GM18873 (cell line): ENCODE measurements at regions not wholly inside any gene's neighbourhood (a gene's known extent, or its start where the extent isn't known, plus 50 kb on each side); places are given as distances from the start of the nearest gene placed in this dataset.
"Not testable (repeated sequence)": the region's sequence is repeated elsewhere in the genome, so short reads cannot be mapped to it uniquely, and the experiment has no call there.

Experiments used
- ATAC-seq: cut with Tn5 transposase; IDR thresholded peaks from one replicate; pipeline ENCODE4 v1.9.1; 2021; ENCODE audit warnings: mild to moderate bottlenecking, moderate library complexity, moderate number of reproducible peaks; ENCODE audit not compliant: unreplicated experiment, low FRiP score

DNA sequence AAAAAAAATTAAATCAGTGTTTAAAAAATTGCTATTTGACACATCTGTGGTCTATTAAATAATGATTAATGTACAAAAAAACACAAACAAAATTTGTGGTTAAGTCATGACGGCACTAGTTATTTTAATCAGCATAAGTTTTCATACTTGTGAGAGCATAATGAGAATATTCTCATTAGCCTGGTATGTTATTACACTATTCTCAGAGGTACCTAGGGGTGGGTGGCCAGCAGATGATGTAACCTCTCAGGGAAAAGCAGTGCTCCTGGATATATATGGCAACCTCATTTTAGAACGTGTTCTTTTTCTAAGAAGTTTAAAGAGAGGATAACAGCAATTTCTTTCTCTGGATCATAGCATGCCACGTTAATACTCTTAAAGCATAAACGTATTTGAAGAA, 109.2 kb downstream of the GJA1 start:
- ATAC-seq, result no peak

DNA sequence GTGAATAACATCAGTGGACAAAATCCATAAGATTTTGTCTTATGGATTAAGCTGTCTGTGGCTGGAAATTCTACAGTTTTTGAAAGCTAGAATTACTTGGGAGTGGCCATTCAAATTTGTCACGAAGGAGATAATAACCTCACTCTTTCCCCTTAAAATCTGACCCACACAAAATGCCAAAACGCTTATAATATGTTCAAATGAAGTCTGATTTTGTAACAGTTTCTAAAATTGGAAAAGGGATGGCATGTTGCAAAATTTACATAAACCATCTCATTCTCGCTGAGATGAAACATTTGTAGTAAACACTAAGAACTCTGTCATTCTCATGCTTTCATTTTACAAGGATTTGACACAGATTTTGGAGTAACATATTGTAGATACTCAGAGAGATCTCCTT, 112.7 kb downstream of the GJA1 start:
- no peak for ATAC-seq

DNA sequence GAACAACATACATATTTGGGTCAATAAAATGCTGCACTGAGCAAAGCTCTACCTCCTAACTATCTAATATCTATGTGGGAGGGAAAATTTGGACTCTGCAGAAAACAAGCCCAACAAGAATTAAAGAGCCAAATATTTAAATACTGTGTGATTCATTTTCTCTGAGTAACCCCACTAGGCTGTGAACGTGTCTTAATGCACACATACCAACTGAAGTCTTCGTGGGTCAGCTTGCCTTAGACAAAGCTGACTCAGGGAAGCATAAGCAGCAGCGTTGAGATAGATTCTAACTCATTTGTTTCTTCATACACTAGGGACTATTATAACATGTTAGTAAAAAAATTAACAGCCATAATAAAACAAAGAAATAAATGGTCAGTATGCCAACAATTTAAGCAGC, 114.3 kb downstream of the GJA1 start:
- no peak for ATAC-seq

DNA sequence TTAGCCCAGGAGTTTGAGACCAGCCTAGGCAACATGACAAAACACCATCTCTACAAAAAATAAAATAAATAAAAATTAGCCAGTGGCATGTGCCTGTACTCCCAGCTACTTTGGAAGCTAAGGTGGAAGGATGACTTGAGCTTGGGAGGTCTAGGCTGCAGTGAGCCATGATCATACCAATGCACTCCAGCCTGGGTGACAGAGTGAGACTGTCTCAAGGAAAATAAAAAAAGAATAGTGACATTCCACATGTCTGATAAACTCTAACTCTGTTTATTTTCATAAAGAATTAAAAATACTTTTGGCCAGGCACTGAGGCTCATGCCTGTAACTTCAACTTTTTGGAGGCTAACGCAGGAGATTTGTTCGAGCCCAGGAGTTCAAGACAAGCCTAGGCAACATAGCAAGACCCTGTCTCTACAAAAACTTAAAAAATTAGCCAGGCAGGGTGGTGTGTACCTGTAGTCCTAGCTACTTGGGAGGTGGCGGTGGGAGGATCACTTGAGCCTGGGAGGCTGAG, 115.1 kb downstream of the GJA1 start:
- ATAC-seq, result no peak

DNA sequence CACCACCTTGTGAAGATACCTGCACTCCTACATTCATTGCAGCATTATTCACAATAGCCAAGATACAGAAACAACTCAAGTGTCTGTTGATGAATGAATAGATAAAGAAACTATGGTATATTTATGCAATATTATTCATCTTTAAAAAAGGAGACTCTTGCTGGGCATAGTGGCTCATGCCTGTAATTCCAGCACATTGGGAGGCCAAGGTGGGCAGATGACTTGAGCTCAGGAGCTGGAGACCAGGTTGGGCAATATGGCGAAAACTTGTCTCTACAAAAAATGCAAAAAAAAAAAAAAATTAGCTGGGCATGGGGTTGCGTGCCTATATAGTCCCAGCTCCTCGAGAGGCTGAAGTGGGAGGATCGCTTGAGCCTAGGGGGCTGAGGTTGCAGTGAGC, 119.8 kb downstream of the GJA1 start:
- ATAC-seq, result no peak

DNA sequence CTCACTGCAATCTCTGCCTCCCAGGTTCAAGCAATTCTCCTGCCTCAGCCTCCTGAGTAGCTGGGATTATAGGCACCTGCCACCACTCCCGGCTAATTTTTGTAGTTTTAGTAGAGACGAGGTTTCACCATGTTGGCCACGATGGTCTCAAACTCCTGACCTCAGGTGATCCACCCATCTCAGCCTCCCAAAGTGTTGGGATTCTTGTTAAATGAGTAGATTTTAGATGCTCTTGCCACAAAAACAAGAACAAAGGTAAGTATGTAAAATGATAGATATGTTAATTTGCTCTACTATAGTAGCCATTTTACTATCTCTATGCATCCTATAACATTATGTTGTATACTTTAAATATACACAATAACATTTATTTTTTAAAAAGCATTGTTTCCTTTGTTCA, 120.7 kb downstream of the GJA1 start:
- ATAC-seq, result not testable (repeated sequence)

DNA sequence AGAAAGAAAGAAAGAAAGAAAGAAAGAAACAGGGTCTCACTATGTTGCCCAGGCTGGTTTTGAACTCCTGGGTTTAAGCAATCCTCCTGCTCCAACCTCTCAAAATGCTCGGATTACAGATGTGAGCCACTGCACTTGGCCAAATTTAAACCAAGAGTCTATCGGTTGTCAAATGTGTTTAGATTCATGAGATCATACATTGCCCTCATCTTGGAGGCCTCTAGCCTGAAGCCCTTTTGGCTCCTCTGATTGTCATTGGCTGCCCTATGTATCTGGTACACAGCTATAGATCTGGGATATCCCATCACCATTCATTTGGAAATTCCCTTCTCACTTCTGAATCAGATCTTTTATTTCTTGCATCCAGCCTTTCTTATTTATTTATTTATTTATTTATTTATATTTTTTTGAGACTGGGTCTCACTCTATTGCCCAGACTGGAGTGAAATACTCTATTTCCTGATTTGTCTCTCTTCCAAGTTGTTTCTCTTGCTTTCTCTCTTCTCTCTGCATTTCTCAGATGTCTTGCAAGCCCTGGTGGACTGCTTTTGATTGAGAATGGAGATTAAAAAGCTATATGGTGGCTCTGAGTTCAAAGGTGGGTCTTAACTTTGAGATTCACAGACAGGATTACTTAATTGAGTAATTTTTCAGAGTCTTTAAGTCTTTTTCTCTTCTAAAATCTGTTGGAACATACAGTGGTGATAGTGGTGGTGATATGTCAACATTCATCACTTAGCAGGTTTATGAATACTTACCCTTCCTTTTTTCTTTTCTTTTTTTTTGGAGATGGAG, 121.9 kb downstream of the GJA1 start:
- no peak for ATAC-seq

DNA sequence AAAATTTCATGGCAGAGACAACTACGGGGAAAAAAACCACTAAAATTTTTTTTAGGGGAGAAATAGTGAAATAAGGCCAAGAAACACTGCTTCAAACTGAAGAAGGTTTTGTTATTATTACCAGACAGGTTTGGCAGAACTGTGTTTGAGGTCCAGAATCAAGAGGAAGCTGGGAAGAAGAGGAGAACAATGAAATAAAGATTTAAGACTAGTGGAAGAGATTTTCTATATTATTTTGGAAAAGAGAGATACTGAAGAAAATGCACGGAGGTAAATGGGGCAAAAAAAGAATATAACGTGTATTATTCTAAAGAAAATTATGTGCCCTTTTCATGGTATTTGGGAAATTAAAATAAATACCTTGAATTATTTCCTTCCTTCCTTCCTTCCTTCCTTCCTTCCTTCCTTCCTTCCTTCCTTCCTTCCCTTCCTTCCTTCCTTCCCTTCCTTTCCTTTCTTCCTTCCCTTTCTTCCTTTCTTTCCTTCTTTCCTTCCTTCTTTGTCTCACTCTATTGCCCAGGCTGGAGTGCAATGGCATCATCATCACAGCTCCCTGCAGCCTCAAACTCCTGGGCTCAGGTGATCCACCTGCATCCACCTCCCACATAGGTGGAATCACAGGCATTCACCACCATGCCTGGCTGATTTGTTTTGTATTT, 124.3 kb downstream of the GJA1 start:
- no peak for ATAC-seq

DNA sequence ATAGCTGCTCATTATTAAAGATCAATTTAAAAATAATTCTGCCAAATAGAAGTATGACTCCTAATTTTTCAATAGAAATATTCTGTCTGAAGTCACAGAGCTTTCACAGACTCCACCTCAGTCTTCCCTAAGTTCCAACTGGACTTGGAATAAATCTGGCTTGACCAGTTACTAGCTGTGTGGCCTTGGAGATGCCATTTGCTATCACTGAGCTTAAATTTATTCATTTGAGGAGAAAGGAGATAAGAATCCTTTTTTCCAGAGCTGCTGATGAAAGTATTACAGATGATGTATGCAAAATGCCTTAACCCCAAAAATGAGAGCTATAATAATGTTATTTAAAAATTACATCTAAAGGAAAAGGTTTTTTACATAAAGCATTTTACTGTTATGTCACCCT, 125.0 kb downstream of the GJA1 start:
- ATAC-seq, result no peak

DNA sequence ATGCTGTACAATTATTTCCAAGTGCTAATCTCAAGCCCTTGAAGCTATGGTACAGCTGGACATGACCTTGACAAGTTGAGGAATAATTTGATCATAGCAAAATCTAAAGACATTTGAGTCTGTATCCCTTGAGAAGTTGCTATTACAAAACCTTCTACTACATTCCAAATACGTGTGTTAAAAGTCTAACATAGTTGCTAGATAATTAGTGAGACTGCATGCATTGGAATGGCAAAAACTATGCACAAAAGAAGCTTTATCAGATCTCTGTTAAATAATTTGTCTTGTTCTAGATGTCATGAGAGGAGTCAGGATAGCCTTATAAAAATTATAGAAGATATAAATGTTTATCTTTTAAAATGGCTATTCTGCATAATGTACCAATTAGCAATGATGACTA, 127.8 kb downstream of the GJA1 start:
- ATAC-seq, result no peak

DNA sequence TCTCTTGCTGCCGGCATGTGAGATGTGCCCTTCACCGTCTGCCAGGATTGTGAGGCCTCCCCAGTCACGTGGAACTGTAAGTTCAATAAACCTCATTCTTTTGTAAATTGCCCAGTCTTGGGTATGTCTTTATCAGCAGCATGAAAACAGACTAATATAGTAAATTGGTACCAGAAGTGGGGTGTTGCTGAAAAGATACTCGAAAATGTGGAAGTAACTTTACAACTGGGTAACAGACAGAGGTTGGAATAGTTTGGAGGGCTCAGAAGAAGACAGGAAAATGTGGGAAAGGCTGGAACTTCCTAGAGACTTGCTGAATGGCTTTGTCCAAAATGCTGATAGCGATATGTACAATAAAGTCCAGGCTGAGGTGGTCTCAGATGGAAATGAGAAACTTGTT, 129.1 kb downstream of the GJA1 start:
- not testable (repeated sequence) for ATAC-seq

DNA sequence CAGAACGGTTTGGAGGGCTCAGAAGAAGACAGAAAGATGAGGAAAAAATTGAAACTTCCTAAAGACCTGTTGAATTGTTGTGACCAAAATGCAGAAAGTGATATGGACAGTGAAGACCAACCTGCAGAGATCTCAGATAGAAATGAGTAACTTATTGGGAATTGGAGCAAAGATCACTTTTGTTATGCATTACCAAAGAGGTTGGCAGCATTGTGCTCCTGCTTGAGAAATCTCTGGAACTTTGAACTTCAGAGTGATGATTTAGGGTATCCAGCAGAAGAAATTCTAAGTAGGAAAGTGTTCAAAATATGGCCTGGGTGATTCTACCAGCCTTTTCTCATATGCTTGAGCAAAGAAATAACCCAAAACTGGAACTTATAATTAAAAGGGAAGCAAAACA, 136.0 kb downstream of the GJA1 start:
- no peak for ATAC-seq

DNA sequence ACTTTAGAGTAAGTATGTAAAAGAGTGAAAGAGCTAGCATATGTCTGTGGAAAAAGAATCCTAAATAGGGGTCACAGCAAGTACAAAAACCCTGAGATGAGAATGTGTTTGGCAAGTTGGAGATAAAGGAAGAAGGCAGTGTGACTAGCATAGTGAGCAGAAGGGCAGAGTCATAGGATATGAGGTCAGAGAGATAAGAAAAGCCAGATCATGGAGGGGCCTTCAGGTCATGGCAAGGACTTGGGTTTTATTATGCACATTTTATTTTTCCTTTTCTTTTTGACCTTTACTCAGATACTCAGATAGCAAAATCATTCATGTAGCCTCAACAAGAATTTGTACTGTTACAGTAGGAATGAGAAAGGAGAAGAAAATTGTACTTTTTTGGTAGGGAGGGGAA, 138.0 kb downstream of the GJA1 start:
- no peak for ATAC-seq

DNA sequence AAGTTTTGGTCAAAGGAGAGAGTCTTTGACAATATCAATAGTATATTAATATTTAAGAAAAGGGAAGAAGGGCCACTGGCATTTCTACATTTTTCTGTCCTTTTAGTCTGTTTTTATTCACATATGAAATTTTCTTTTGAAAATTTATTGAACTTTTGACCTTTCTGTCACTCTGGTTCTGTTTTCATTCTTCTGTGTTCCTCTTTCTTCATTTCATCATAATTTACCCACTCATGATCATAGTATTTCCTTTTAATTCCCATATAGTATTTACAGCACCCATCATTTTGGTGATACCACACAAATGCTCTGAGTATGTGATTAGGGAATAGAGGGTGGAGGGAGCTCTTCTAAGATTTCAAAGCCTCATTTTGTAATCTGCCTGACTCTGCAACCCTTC, 142.8 kb downstream of the GJA1 start:
- ATAC-seq, result no peak

DNA sequence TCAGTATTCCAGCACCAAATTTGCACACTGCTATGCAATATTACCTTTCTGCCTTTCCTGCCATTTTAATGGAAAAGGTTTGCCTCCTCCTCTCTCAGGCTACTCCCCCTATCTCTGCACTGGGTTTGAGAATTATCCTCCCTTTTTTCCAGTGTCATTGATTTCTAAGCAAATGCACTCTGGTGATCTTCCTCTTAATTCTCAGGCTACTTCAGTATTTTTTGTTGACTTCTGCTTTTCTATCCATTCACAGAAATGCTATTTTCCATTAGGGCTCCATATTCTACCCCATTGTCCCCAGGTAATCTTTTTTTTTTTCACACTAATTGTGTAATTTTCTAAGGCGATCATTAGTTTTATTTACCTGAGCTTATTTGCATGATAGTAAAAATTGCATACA, 144.0 kb downstream of the GJA1 start:
- no peak for ATAC-seq

DNA sequence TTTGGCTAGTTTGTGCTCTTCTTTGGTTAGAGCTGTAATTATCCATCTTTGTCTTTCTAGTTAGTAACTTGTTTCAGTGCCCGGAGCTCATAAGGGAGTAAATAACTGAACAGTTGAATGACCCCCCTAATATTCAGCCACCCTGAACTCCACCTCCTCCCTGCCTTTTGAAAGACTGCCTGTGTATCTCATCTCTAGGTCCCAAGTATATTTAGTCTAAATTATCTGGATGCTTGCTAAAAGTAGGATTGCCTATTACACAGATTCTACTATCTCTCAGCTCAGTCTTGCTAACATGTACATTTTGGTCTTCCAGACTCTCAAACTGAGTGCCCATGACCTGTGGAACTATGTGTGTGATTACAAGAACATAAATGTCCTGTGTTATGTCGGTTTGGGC, 145.9 kb downstream of the GJA1 start:
- ATAC-seq, result no peak

DNA sequence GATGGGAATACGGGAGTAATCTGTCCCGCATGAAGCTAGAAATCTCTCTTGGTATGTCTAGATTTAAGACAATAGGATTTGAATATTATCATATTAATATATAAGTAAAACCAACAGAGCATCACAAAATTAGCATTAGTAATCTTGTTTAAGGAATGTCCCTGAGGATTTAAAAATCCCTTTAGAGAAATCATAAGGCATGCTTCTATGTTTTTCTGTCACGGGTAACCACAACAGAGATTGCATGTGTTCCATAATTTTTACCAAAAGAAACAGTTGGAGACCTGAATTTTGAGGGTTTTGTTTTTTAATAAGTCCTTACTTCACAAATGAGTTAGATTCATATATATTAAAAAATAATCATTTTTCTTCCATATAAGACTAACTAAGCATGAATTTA, 146.8 kb downstream of the GJA1 start:
- ATAC-seq, result no peak

DNA sequence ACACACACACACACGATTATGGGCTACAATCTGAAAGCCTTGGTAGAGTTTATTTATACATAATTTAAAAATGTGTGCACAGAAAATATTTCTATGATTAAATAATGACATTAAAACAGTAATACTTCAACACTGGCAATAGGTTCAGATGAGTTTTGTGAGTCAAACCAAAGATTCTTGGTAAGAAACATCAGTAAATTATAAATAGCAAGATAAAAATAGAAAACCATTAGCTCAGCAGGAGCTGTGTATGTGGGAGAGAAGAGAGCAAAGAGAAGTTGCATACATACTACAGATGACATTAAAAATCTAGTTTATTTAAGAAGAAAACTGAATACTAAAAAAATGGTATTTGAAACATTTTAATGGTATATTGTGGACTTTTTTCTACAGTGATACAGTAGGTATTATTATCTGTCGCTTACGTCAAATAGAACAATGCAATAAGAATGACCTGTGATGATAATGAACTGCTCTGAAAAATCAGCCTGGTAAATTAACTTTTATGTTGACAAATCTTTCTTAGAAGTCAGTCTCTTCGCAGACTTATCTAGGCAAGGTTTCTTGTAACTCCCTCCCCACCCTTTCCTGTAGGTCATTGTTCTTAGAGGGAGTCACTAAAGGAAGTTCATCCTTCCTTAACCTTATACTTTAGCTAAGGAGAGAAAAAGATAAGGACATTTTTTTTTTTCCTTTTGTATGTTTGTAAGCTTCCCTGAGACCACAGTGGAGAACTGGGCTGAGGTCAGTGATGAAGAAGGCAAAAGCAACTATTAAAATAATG, 149.3 kb downstream of the GJA1 start:
- ATAC-seq, result no peak

DNA sequence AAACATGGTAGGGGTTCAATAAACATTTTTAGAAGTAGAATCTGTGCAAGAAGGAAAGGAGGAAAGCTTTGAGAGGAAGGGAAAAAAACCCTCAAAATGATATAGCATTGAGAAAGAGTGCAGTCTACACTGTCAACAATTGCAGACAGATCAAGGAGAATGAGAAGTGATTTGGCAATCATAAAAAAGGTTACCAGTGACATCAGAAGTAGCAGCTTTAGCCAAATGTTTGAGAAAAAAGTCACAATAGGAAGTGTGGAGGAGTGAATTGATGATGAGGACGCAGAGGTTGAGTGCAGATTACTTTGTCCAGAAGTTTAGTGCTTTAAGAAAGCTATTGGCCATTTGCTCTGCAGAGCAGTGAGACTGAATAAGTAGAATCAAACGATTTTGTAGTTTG, 155.0 kb downstream of the GJA1 start:
- ATAC-seq, result no peak

DNA sequence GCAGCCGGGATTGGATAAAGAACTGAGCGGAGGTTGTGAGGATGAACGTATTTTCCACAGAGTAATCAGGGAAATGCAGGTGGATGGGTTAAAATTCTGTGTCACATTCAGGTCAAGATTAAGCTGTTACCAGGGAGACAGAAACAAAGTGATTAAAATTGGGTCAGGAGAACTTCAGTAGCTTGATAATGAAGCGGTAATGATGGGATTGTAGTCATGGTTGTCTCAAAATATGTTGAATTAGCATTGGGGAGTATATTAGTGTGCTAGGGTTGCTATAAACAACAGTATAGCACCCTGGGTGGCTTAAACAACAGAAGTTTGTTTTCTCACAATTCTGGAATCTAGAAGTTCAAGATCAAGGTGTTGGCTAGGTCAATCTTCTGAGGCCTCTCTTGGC, 155.5 kb downstream of the GJA1 start:
- ATAC-seq, result no peak

DNA sequence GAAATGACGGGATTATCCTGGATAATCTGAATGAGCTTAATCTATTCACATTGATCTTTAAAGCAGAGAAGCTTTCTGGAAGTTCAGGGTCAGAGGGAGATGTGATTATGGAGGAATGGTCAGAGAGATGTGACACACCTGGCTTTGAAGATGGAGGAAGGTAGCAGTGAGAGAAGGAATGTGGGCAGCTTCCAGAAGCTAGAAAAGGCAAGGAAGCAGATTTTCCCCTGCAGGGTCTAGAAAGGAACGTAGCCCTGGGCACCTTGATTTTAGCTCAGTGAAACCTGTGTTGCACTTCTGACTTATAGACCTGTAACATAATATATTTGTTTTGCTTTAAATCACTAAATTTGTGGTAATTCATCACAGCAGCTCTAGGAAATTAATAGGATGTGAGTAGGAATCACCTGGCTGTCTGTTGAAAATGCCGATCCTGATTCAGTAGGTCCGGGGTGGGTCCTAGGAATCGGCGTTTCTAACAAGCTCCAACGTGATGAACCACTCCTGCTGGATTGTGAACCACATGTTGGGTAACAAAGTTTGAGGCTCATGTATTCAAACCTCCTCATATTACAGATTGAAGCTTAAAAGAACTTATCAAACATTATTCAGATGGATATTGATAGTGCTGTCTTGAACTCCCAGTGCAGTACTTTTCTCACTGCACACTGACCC, 157.0 kb downstream of the GJA1 start:
- ATAC-seq, result no peak
